GM18507 (cell line): ENCODE measurements at regions not wholly inside any gene's neighbourhood (a gene's known extent, or its start where the extent isn't known, plus 50 kb on each side); places are given as distances from the start of the nearest gene placed in this dataset.
"Not testable (repeated sequence)": the region's sequence is repeated elsewhere in the genome, so short reads cannot be mapped to it uniquely, and the experiment has no call there.

Experiments used
- DNase-seq: peaks from one replicate; pipeline ENCODE4 v3.0.0; 2011; ENCODE audit warnings: low read depth; ENCODE audit not compliant: insufficient read length; ENCODE audit errors: extremely low spot score
- FAIRE-seq: peaks from 2 replicates; lab custom pipeline; 2011; peaks lifted over from hg19 to GRCh38; lab: Jason Lieb, UNC

DNA sequence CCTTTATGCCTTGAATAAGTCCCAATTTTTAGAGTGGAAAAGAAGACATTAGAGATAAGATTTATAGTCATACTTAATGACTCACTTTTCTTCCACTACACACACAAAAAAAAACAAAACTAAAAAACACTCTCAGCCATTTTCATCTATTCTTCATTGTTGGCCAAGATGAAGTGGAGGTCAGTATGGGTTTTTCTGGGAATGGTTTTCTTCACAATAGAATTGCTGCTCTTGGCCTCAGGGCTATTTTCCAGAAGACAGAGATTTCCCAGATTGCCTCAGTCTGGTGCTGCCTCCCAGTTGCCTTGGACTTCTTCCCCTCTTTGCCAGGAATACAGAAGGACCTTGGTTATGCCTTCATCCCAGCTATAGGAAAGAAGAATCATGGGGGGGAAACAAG lies 463.7 kb downstream of the TMEM232 start:
- FAIRE-seq, result no peak
- no peak for DNase-seq

DNA sequence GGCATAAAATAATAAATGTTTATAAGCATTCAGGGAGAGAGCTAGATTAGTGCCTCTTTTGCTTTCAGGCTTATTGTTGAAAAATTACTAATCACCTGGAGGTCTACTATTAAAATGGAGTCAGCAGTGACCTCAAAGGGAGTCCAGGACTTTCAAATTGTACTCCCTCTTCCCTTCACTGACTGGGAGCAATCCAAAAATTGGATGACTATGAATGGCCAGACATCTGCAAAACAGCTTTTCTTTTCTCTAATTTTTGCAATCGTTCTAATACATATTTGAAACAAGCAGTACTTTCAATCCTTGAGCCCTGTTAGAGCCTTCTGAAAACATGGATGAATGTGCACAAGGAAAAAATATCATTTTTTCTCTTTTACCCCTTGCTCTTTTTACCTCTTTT lies 461.8 kb downstream of the TMEM232 start:
- no peak for FAIRE-seq

DNA sequence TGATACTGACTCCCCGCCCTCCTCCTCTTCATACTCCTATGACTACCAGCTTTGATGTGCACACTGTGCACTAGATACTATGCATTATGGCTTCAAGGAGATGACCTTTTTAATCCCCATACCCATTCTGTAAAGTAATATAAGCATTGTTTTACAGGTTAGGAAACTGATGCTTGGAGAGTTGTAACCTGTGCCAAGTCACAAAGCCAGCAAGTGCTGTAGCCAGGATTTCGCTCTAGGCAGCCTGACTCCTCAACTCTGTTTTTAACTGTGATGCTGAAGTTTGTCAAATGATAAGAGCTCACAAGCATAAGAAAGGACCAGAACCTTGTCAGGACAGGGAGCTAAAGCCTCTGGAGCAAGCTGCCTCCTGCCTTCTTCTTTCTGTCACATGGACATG lies 461.3 kb downstream of the TMEM232 start:
- FAIRE-seq, result no peak
- DNase-seq, result no peak

More for the DNA sequence above, 461.8 kb downstream of the TMEM232 start:
- no peak for DNase-seq

DNA sequence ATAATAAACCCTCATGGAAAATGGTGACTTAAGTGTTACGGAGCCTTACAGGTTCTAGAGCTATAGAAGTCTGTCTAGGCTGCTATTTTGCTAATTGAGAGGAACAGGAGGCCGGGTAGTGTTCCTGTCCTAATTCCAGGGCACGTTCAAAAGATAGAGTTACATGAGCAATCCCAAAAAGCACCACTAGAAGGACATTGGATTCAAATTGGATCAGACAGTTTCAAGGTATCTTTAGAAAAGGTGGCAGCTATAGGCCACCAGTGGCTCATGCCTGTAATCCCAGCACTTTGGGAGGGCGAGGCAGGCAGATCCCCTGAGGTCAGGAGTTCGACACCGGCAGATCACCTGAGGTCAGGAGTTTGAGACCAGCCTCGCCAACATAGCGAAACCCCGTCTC lies 458.8 kb downstream of the TMEM232 start:
- DNase-seq (no peak), FAIRE-seq (no peak)

DNA sequence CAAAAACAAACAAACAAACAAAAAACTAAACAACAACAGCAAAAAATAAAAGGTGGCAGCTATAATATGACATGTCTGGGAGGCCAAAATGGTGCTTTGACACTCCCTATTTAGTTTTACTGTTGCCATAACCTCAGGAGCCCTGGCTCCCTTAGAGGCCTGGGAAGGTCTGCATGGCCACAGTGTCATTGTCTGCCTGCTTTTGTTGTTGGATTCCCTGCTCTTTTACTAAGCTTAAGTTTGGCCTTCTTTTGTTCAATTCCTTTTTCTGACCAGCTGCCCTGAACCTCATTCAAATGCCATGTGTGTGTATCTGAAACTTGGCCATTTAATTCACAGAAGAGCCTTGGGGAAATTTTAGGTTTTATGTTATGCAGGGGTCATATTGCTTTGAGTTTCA lies 458.2 kb downstream of the TMEM232 start:
- FAIRE-seq (no peak), DNase-seq (no peak)

DNA sequence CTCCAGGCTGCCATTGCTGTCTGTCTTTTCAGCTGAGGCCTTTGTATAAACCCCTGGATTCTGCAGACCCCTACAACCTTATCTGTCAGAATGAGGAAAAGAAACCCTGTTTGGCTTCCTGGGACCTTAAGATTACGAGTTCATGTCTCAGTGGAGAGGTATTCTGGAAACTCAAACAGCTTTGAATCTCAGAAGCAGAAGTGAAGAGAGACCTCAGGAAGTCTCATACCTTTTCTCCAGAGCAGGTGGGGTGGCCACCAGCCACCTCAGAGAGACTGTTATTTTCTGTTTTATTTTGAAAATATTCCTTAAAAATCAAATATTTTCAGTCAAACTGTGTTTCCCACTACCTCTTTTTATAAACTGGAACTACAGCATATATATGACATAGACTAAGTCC lies 457.5 kb downstream of the TMEM232 start:
- FAIRE-seq (no peak), DNase-seq (no peak)

DNA sequence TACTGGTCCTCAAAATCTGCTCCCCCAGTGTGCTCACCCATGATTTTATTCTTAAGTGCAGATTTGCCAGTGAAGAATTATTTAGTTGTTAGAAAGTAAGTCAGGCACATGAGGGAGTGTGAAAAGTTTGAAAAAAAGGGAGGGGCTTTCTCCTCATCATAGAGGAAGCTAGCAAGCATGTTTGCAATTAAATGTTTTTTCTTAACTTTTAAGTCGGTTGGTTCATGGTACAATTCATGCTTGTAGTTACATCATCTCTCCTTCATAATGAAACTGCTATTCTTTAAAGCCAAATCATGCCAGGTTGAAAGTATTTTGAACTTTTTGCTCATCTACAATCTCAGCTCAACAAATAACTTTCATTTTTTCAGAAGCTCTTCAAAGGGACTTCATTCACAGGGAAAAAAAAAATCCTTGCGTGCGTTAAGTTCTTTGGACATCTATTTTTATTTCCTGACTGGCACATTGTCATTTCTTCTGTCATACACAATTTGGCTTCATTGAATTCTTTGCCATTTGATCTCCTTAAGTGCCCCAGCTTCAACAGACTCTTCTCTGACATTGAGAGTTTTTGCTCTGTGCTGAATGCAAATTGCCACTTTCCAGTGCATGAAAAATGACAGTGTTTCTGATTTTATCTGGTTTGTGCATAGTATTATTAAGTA lies 456.9 kb downstream of the TMEM232 start:
- DNase-seq, result no peak
- FAIRE-seq, result no peak

DNA sequence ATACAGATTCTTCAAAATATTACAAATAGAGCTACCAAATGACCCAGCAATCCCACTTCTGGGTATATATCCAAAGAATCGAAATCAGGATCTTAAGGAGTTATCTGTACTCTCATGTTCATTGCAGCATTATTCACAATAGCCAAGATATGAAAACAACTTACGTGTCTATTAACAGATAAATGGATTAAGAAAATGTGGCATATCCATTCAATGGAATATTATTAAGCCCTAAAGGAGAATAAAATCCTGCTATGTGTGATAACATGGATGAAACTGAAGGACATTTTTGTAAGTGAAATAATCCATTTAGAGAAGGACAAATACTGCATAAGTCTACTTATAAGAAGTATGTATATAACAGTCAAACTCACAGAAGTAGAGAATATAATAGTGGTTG lies 450.6 kb downstream of the TMEM232 start:
- DNase-seq (no peak), FAIRE-seq (no peak)

DNA sequence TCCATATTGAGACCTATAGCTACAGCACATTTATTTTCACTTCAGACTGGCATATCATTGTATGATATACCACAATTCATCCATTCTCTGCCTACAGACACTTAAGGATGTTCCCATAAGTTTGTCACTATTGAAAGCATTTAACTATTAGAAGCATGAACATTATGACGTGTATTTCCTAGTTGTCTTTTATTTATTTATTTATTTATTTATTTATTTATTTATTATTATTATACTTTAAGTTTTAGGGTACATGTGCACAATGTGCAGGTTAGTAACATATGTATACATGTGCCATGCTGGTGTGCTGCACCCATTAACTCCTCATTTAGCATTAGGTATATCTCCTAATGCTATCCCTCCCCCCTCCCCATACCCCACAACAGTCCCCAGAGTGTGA lies 448.0 kb downstream of the TMEM232 start:
- not testable (repeated sequence) for FAIRE-seq

DNA sequence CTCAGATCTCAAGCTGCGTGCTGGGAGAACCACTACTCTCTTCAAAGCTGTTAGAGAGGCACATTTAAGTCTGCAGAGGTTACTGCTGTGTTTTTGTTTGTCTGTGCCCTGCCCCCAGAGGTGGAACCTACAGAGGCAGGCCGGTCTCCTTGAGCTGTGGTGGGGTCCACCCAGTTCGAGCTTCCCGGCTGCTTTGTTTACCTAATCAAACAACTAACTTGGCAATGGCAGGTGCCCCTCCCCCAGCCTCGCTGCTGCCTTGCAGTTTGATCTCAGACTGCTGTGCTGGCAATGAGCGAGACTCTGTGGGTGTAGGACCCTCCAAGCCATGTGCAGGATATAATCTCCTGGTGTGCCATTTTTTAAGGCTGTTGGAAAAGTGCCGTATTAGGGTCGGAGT lies 442.4 kb downstream of the TMEM232 start:
- FAIRE-seq, DNase-seq: not testable (repeated sequence)

More for the DNA sequence above, 448.0 kb downstream of the TMEM232 start:
- not testable (repeated sequence) for DNase-seq

DNA sequence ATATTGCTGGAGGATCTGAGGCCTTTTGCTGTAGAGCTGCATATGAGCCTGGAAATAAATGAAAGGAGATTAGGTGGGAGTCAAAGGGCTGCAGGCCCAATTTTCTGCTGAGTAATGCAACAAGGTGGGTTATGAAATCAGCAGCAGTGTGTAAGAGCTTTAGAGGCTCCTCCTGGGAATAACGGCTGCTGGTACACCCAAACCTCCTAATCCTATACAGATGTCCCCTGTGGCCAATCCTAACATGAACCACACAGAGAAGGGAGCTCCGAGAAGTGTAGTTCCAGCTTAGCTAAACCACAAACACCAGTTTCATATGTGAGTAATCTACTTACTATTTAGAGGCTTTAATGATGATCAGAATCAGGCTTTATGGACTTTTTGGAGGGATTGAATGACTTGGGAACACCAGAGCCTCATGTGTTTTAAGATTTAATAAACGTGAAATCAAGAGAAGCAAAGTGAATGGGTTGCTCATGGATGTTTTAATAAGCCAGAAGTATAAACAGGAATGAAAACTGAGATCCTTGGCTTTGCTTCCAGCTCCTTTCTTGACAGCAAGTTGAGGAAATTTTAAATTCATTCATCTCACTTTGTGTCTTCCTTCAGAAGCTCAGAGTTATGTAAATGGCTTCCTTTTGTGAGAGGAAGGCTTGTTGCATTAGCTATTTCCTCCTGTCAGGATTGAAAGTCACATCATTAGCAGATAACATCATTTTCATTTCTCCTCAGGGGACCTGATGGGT lies 437.5 kb downstream of the TMEM232 start:
- no peak for FAIRE-seq
- DNase-seq, result no peak

DNA sequence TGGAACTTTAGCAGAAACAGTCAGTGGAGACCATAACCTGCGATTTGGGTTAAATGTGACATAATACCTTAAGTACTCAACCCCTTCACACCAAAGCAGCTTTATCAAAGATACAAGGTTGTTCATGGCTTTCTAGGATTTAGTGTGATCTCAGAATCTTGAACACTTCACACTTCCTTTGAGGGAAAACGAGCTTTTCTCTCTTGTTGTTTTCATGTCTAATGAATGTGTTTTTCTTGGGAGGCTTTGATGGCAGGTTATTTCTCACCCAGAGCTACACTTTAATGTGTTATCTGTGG lies 437.0 kb downstream of the TMEM232 start:
- DNase-seq (no peak), FAIRE-seq (no peak)

DNA sequence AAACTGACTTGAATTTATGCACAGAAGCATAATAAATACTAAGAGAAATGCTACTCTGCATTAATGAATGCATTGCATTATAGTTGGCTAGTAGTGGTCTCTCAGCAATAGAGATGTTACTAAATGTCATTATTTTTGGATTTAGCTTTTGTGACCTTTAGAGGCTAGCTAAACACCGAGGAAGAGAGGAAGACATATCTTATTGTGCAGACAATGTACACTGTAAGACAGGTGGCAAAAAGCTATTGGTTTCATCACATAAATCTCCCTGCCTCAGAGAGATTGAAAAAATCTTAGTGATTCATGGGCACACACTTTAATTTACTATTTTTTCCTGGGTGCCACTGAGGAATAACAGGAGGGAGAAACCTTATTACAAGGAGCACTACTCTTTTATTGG lies 435.9 kb downstream of the TMEM232 start:
- FAIRE-seq (no peak), DNase-seq (no peak)

DNA sequence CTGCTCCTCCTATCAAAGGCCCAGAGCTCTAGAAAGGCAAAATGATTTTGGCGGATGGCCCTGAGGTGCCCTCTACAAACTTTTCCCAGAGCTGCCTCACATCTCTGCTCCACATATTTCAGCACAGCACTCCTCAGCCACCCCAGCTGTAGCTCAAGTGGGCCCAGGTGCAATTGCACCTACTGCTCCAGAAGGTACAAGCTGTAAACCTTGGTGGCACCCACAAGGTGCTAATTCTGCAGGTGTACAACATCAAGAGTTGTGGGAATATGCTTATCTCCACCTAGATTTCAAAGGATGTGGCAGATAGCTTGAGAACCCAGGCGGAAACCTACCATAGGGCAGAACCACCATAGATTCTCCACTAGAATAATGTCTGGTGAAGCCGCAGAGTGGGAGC lies 432.2 kb downstream of the TMEM232 start:
- FAIRE-seq (no peak), DNase-seq (no peak)

DNA sequence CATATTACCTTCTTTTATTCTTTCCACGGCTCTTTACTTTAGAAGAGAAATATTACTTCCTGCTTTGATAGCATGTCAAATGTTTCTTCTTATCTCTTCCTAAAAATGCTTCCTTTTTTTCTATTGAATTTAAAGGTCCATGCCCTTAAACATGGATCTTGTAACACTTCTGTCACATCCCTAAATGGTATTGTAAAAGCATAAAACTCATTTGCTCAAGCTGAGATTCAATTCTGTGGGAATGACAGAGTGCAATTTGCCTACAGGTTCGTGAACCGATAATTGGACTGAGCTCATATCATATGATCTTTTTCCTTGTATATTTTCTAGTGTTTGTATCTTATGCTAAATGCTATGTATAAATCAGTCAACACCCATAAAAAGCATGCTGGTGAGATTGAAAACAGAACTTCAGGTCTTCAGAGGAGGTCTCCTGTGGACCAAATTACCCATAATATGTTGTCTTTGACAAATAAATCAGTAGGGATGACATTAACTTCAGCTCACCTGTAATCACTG lies 429.3 kb downstream of the TMEM232 start:
- FAIRE-seq, result no peak
- no peak for DNase-seq

DNA sequence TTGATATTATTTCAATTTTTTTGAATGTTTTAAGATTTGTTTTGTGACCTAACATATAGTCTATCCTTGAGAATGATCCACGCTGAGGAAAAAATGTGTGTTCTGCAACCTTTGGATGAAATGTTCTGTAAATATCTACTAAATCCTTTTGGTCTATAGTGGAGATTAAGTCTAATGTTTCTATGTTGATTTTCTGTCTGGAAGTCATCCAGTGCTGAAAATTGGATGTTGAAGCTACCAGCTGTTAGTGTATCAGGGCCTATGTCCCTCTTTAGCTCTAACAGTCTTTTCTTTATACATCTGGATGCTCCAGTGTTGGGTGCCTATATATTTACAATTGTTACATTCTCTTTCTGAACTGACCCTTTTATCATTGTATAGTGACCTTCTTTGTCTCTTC lies 422.3 kb downstream of the TMEM232 start:
- DNase-seq, result no peak

DNA sequence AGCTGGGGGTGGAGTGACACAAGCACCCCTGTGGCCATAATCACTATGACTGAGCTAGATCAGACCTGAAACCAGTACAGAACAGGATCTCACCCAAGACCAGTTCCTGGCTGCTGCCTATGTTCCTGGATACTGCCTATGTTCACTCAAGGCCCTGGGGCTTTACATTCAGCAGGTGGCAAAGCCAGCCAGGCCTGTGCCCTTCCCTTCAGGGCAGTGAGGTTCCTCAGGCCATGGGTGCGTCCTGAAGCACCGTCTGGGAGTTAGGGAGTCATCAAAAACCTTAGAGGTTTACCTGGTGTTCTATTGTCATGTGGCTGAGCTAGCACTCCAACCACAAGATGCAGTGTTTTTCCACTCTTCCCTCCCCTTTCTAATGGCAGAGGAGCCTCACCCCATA lies 419.8 kb downstream of the TMEM232 start:
- DNase-seq, result no peak
- no peak for FAIRE-seq

More for the DNA sequence above, 422.3 kb downstream of the TMEM232 start:
- no peak for FAIRE-seq

DNA sequence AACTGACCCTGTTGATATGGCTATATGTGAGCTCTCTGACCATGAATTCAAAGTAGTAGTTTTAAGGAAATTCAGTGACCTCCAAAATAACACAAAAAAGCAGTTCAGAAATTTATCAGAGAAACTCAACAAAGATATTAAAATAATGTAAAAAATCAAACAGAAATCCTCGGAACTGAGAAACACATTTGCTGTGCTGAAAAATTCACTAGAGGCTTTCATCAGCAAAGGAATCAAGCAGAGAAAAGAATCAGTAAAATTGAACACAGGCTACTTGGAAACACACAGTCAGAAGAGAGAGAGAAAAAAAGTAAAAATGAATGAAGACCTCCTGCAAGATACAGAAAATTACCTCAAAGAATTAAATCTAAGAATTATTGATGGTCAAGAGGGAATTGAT lies 417.2 kb downstream of the TMEM232 start:
- DNase-seq, result no peak
- FAIRE-seq, result no peak

DNA sequence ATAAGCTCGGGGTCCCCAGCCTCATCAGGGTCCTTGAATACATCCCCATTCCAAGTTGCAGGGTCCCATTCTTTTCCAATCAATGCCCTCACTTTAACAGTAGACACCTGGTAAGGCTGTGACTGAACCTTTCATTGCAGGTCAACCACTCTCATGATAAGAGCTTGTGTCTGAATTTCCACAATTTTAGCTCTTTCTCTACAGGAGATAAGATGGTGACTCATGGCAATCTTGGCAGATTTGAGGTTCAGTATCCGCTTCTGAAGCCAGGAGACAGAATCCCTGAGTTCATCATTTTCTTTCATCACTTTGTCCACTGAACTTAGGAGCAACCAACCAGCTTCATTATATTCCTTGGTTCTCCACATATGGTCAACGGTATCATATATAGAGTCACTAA lies 409.9 kb downstream of the TMEM232 start:
- not testable (repeated sequence) for FAIRE-seq, DNase-seq

DNA sequence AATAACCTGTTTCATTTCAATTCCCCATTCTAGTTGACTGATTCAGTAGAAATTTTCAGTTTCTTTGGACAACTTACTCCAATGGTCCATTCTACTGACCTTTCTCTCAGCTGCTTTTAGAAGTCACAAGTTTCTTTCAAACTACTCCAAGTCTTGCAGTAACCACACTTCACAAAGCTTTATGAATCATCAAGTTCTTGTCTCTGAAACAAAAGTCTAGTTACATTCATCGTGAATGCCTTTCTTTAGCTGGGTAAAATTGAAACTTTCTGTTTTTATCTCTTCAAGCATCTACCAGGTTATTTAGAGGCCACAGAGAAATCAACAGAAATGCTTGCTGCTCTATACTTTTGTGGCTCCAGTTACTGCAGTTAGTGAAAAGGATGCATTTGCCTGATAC lies 405.4 kb downstream of the TMEM232 start:
- DNase-seq, result no peak
- no peak for FAIRE-seq

DNA sequence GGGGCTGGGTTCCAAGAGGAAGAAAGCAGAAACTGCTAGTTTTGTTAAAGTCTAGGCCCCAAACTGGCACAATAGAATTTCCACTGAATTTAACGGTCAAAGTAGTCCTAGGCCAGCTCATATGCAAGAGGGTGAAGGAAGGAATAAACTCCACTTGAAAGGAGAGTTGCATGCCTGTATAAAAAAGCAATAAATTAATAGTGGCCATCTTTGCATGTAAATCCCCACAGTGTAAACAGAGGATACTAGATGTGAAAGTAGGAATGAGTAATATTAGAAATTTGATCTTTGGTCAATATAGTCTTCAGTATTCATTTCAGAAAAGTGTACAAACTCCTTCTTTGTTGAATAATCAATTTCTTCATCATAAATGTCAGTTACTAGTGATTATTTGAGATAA lies 403.1 kb downstream of the TMEM232 start:
- DNase-seq (no peak), FAIRE-seq (no peak)
